ENCODE measurements at regions not wholly inside any gene's neighbourhood (a gene's known extent, or its start where the extent isn't known, plus 50 kb on each side); places are given as distances from the start of the nearest gene placed in this dataset.

DNA sequence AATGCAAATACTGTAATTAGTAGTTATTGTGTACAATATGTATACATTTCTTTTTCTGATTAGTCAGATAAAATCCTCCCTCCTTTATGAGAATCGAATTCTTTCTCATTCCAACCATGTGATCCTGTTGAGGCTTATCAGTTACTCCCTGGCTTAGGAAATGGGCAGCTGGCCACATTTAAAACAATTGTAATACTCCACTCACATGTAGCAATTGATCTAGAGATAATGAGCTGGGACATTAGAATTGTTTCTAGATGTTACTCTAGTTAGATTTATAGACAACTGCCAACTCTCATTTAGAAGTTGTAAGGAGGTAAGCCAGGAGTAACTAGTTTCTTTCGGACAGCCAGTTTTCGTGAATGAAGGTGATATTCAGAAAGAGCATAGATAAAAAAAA lies 859.3 kb upstream of the AADAT start:
- TF ChIP-seq CTCF (conservative IDR thresholded peaks at IDR 0.05 in 1 of 2, IDR thresholded peaks at IDR 0.05 in 1 of 2; ENCODE audit: extremely low read depth in 1 of 2, insufficient read depth in 1 of 2, low read depth in 1 of 2, low read length in 2 of 2), result no peak
- TF ChIP-seq EZH2 (IDR thresholded peaks at IDR 0.05; ENCODE audit: borderline replicate concordance, low read length), result no peak

All from mammary epithelial cell (primary cell).